Thymus (tissue), 11 donors: ENCODE measurements at regions not wholly inside any gene's neighbourhood (a gene's known extent, or its start where the extent isn't known, plus 50 kb on each side); places are given as distances from the start of the nearest gene placed in this dataset.

ENCODE experiments used
- DNase-seq, 9 donors: peaks; one replicate each; pipeline ENCODE4 v3.0.0-alpha.2; 2013; ENCODE audit warnings: low spot score in 9 of 9, low read depth in 6 of 9, missing footprints in 1 of 9
- H3K27ac ChIP-seq, 2 donors: one replicate each; pipeline ENCODE4 v1.5.1; 2013; ENCODE audit warnings: control low read depth in 1 of 2, low read depth in 1 of 2, low read length in 1 of 2, mild to moderate bottlenecking in 1 of 2, moderate library complexity in 1 of 2
- H3K27me3 ChIP-seq, 2 donors: one replicate each; pipeline ENCODE4 v1.5.1; 2013; ENCODE audit warnings: low read length in 1 of 2; ENCODE audit not compliant: control insufficient read depth in 2 of 2, insufficient read depth in 1 of 2
- H3K36me3 ChIP-seq, 2 donors: one replicate each; pipeline ENCODE4 v1.5.1; 2013; ENCODE audit warnings: low read length in 1 of 2, mild to moderate bottlenecking in 1 of 2, moderate library complexity in 1 of 2; ENCODE audit not compliant: control insufficient read depth in 2 of 2, insufficient read depth in 2 of 2
- H3K4me1 ChIP-seq, 2 donors: one replicate each; pipeline ENCODE4 v1.5.1; 2013; ENCODE audit warnings: low read length in 2 of 2; ENCODE audit not compliant: control insufficient read depth in 2 of 2, insufficient read depth in 2 of 2
- H3K4me3 ChIP-seq, 2 donors: one replicate each; pipeline ENCODE4 v1.5.1; 2013; ENCODE audit warnings: low read length in 2 of 2, control low read depth in 1 of 2, mild to moderate bottlenecking in 1 of 2
- H3K9me3 ChIP-seq, 2 donors: one replicate each; pipeline ENCODE4 v1.5.1; 2013; ENCODE audit warnings: low read length in 1 of 2, mild to moderate bottlenecking in 1 of 2; ENCODE audit not compliant: control insufficient read depth in 2 of 2, insufficient read depth in 1 of 2
- WGBS: extraction: QIAGEN DNeasy Blood & Tissue Kit; methylation state at CpG from one replicate; pipeline ENCODE4 v1.1.7; 2013; 5-methylcytosine and 5-hydroxymethylcytosine counted together
- donor health status: healthy.

DNA sequence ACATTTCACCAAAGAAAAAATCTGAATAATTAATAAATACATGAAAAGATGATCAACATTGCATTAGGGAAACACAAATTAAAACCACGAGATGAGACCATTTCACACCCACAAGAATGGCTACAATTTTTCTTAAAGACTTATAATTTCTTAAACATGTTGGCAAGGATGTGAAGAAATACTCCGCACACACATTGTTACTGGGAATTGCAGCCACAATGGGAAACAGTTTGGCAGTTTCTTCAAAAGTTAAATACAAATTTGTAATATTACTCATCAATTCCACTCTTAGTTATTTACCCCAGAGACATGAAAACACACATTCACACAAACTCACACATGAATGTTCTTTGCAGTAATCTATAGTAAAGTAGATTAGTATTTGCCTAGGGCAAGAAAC lies 363.3 kb upstream of the SMIM21 start:
- no peaks in the 10 kb centered on the region for H3K36me3 ChIP-seq
- H3K27me3 ChIP-seq: no peaks in the 10 kb centered on the region
- WGBS: 89% methylated on average over 2 of the region's 2 CpGs
- H3K27ac ChIP-seq: no peak overlapping the region
- H3K4me1 ChIP-seq: no peaks in the 10 kb centered on the region
- H3K9me3 ChIP-seq: no peaks in the 10 kb centered on the region
- no peak for DNase-seq
- no peak overlapping the region for H3K4me3 ChIP-seq

DNA sequence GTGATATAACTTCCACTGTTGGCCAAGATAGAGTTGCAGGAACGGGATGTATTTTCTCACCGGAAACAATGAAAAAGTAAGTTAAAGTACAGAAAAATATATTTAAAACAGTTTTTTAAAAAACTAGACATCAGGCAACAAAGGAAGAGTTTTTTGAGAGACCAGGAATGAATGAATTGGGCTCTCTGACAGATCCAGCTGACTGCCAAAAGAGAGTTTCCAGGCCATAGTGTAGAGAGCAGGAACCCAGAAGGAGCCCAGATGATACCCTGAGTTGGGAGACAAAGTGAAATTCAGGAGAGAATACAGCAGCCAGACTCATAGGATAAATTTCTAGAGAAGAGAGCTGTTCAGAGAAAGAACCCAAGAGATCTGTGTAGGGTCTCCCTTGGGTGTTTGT lies 362.6 kb upstream of the SMIM21 start:
- Histone ChIP-seq H3K27ac (no peak overlapping the region), H3K27me3 (no peaks in the 10 kb centered on the region), H3K9me3 (no peaks in the 10 kb centered on the region), H3K4me1 (no peaks in the 10 kb centered on the region), H3K36me3 (no peaks in the 10 kb centered on the region), H3K4me3 (no peak overlapping the region)
- 96% methylated on average over 2 of the region's 2 CpGs for WGBS
- DNase-seq: no peak

DNA sequence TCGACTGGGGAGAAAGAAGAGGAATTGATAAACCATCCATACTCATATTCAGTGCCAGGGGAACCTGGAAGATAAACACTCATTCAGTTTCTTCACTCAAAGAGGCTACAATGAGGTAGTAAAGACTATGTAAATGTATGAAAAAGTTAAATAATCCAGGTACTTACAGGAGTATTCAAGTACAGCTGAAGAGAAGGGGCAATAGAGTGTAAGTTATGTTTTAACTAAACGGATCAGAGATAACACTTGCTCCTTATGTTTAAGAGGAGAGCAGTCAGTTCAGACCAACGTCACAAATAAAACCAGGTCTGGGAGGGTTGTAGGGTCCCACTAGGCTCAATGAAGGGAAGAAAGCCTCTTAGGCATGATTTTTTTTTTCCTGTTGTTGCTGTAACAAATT lies 358.3 kb upstream of the SMIM21 start:
- H3K36me3 ChIP-seq: no peaks in the 10 kb centered on the region
- WGBS: 88% methylated on average over 3 of the region's 3 CpGs
- no peak overlapping the region for H3K27ac ChIP-seq
- no peaks in the 10 kb centered on the region for H3K9me3 ChIP-seq
- H3K4me3 ChIP-seq: no peak overlapping the region
- no peaks in the 10 kb centered on the region for H3K4me1 ChIP-seq
- H3K27me3 ChIP-seq: no peaks in the 10 kb centered on the region
- no peak for DNase-seq

DNA sequence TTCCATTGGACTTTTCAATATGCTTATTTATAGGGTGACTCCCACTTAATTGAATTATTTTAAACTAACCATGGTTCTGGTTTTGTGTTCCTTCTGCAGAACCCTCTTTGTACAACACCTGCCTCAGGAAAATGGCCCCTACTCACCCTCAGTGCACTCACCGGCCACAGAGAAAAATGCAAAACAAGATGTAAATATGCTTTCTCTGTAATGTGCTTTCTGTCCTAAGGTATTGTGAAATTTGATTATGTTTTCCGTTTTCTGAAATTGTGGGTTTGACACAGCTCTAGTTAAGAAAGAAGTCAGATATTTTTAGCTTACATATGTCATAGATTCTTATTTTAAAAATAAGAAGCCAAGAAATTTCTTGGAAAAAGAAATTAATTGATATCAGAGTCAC lies 357.7 kb upstream of the SMIM21 start:
- Histone ChIP-seq H3K27ac (no peak overlapping the region), H3K4me1 (no peaks in the 10 kb centered on the region), H3K36me3 (no peaks in the 10 kb centered on the region), H3K27me3 (no peaks in the 10 kb centered on the region), H3K4me3 (no peak overlapping the region), H3K9me3 (no peaks in the 10 kb centered on the region)
- no peak for DNase-seq
- WGBS: 92% methylated on average over 2 of the region's 2 CpGs

DNA sequence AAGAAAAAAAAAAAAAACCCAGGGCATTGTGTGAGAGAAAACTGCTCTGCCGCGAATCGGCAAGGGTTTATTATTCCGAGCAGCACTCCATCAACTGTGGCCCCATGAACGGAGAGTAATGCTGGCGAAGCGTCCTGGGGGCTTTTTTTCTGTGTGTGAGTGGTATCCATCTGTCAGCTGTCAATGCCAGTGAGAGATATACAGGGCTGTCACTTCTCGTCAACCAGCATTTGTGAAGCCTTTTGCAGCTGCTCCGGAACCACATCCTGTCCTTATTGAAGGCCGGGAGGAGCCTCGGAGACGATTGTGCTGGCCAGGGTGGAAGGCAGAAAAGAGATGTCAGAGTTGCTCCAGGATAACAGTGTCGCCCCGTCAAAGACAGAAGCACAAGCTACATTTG lies 356.9 kb upstream of the SMIM21 start:
- H3K4me3 ChIP-seq: no peak overlapping the region
- DNase-seq: peak in 2 of 9 donors; percentile 4 to 13
- 37% methylated on average over 14 of the region's 14 CpGs for WGBS

DNA sequence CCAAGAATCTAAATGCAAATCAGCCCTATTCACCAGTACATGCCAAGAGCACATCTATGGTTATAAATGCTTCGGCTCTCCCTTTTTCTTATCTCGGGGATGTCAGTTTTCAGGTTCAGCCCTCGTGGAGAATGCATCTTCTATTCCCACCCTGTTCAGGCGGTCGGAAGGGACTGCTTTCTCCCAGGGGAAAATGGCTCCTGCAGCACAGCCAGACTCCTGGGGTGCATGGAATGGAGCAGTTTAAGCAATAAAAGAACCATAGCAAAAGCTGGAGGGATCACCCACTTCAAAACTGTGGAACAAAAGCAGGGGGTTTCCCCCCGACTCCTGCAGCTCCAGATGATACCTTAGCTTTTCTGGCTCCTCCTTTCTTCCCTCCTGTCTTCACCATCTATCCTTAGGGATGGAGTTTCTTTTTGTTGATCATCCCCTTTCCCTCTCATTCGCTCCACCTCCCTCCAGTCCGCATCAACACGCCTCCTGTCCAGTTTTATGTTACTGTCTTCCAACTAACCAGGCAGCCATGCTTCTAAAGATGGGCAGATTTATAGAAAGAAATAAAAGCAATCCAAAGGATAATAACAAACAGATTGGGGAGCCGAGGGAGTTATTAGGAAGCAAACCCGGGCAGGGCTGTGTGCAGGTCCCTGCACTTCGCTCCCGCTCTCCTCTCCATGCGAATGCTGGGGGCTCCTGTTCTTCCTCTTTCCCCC lies 356.2 kb upstream of the SMIM21 start:
- Histone ChIP-seq H3K27me3 (no peaks in the 10 kb centered on the region), H3K36me3 (no peaks in the 10 kb centered on the region), H3K4me1 (no peaks in the 10 kb centered on the region), H3K27ac (no peak overlapping the region), H3K4me3 (no peak overlapping the region), H3K9me3 (no peaks in the 10 kb centered on the region)
- WGBS: 87% methylated on average over 14 of the region's 14 CpGs
- DNase-seq: no peak

More for the DNA sequence above, 356.9 kb upstream of the SMIM21 start:
- Histone ChIP-seq H3K36me3 (no peaks in the 10 kb centered on the region), H3K4me1 (no peaks in the 10 kb centered on the region), H3K27me3 (no peaks in the 10 kb centered on the region), H3K9me3 (no peaks in the 10 kb centered on the region), H3K27ac (no peak overlapping the region)

DNA sequence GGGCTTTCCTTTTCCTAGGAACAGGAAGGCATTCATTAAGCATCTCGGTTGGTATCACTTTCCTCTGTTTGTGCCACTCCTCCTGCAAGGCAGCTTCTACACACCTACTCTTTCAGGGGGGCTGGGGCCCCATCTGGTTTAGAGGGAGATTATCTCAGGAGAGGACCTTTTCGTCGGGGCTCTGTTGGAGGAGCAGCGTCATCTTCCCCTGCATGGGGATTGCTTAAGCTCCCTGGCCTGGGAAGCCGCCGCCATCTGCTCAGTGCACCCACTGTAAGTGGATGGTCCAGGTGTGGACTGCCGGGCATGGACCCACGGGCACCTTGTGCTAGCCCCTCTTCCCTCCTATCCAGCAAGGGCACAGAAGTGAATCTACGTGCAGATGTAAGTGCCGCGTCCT lies 355.3 kb upstream of the SMIM21 start:
- no peaks in the 10 kb centered on the region for H3K9me3 ChIP-seq
- H3K36me3 ChIP-seq: no peaks in the 10 kb centered on the region
- H3K27me3 ChIP-seq: no peaks in the 10 kb centered on the region
- no peak for DNase-seq
- H3K4me1 ChIP-seq: no peaks in the 10 kb centered on the region
- H3K27ac ChIP-seq: no peak overlapping the region
- WGBS: 91% methylated on average over 11 of the region's 11 CpGs
- no peak overlapping the region for H3K4me3 ChIP-seq

DNA sequence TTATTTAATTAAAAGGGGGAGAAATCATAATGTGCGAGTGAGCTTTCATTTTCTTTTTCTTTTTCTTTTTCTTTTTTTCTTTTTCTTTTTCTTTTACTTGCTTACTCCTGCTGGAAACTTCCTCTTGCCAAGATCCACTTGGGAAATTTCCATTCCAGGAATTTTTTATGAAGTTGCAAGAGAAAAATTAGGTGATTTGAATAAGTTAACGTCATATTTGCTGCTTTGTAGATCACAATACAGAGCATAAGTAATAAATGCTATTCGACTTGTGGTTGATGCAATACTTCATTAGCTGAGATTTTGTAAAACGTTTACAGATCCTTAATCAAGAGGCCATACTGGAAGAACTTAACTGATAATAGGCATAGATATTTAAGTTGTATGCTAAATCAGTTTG lies 354.7 kb upstream of the SMIM21 start:
- no peak overlapping the region for H3K27ac ChIP-seq
- no peaks in the 10 kb centered on the region for H3K27me3 ChIP-seq
- H3K36me3 ChIP-seq: no peaks in the 10 kb centered on the region
- no peak for DNase-seq
- H3K4me3 ChIP-seq: no peak overlapping the region
- H3K4me1 ChIP-seq: no peaks in the 10 kb centered on the region
- H3K9me3 ChIP-seq: no peaks in the 10 kb centered on the region
- 89% methylated on average over 4 of the region's 4 CpGs for WGBS

DNA sequence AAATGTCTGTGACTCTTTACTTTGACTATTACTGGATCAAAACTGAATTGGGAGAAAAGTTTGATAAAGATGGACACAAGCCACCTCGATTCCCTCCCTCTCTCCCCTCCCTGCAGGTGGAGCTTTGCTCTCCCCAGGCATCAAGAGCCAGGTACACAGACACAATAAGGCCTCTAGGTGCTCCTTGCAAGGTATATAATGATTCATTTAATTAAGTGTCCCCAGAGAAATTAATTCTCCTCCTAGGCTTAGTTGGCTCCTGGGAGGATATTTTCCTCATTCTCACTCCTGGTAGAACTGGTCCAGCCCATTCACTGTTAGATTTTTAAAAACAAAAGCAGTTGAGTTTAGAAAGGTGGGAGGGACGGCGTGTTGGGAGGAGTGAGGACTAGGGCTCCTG lies 352.4 kb upstream of the SMIM21 start:
- Histone ChIP-seq H3K27ac (no peak overlapping the region), H3K4me1 (no peaks in the 10 kb centered on the region), H3K9me3 (no peaks in the 10 kb centered on the region), H3K36me3 (no peaks in the 10 kb centered on the region), H3K27me3 (no peaks in the 10 kb centered on the region), H3K4me3 (no peak overlapping the region)
- no peak for DNase-seq
- WGBS: 90% methylated on average over 3 of the region's 3 CpGs
